ENCODE measurements at regions not wholly inside any gene's neighbourhood (a gene's known extent, or its start where the extent isn't known, plus 50 kb on each side); places are given as distances from the start of the nearest gene placed in this dataset.

DNA sequence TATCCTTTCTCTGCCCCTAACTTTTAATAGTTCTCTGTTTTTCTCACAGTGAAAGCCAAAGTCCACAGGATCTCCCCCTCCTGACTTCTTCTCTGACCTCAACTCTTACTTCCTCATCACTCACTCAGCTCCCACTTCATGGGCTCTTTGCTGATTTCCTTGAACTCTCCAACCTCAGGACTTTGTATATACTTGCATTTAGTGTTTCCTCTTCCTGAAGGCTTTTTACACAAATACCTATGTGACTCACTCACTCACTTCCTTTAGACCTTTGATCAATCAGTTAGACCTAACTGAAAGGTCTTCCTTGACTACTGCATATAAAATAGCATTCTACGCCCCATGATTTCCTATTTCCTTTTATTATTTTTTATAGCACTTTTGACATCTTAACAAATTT lies 233.1 kb upstream of the MEX3C start:
- H3K4me3 Mint-ChIP-seq: no peak overlapping the region
- Histone ChIP-seq H3K4me3 (ENCODE audit: low read length) (no peak overlapping the region), H3K9me3 (ENCODE audit: control insufficient read depth in 1 of 2, insufficient read depth in 1 of 2, low read length in 2 of 2) (no peaks in the 10 kb centered on the region), H3K4me1 (ENCODE audit: insufficient read depth, low read length) (no peaks in the 10 kb centered on the region), H3K27me3 (ENCODE audit: control insufficient read depth in 1 of 2, insufficient read depth in 2 of 2, low read length in 2 of 2) (peaks cover 0 to 2% of the 10 kb centered on the region in 2 experiments), H3K27ac (ENCODE audit: low read depth in 1 of 2, low read length in 2 of 2) (no peak overlapping the region), H3K36me3 (ENCODE audit: insufficient read depth, low read length) (no peaks in the 10 kb centered on the region)
- intact Hi-C loops (cut with DNase I, micrococcal nuclease): no loop called here
- H3K27ac Mint-ChIP-seq: no peak overlapping the region
- H3K36me3 Mint-ChIP-seq (ENCODE audit: low read depth): no peaks in the 10 kb centered on the region
- TF ChIP-seq, protein P1, sequence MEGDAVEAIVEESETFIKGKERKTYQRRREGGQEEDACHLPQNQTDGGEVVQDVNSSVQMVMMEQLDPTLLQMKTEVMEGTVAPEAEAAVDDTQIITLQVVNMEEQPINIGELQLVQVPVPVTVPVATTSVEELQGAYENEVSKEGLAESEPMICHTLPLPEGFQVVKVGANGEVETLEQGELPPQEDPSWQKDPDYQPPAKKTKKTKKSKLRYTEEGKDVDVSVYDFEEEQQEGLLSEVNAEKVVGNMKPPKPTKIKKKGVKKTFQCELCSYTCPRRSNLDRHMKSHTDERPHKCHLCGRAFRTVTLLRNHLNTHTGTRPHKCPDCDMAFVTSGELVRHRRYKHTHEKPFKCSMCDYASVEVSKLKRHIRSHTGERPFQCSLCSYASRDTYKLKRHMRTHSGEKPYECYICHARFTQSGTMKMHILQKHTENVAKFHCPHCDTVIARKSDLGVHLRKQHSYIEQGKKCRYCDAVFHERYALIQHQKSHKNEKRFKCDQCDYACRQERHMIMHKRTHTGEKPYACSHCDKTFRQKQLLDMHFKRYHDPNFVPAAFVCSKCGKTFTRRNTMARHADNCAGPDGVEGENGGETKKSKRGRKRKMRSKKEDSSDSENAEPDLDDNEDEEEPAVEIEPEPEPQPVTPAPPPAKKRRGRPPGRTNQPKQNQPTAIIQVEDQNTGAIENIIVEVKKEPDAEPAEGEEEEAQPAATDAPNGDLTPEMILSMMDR (IDR thresholded peaks at IDR 0.05): no peak
- POLR2A ChIA-PET: no interaction called here
- H3K27me3 Mint-ChIP-seq: peaks cover 14% of the 10 kb centered on the region
- no peak for DNase-seq
- H3K9me3 Mint-ChIP-seq: peaks cover 4% of the 10 kb centered on the region
- no peak for ATAC-seq (ENCODE audit: poor library complexity)
- no peaks in the 10 kb centered on the region for H3K4me1 Mint-ChIP-seq (ENCODE audit: low read depth)
- CTCF ChIA-PET: no interaction called here

DNA sequence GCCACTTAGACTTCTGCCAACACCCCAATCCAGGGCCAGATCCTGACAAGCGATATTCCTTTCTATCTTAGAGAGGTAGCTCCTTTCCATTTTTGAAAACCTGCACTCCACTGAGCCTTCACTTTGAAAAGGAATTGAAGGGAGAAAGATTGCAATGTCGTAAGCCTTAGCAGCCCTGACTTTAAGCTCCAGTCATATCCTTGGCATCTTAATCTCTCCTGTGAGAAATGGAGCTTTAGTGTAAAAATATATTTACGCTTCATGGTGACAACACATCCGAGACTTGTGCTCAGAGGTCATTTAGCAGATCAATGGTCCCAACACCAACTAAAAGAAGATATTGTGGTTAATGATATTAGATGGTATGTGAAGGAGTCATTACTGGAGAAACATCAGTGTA lies 235.8 kb upstream of the MEX3C start:
- Histone ChIP-seq H3K4me3 (ENCODE audit: low read length) (no peak overlapping the region), H3K4me1 (ENCODE audit: insufficient read depth, low read length) (no peaks in the 10 kb centered on the region), H3K36me3 (ENCODE audit: insufficient read depth, low read length) (no peaks in the 10 kb centered on the region), H3K27me3 (ENCODE audit: control insufficient read depth in 1 of 2, insufficient read depth in 2 of 2, low read length in 2 of 2) (peaks cover 9 to 10% of the 10 kb centered on the region in 2 experiments), H3K27ac (ENCODE audit: low read depth in 1 of 2, low read length in 2 of 2) (no peak overlapping the region), H3K9me3 (ENCODE audit: control insufficient read depth in 1 of 2, insufficient read depth in 1 of 2, low read length in 2 of 2) (no peaks in the 10 kb centered on the region)
- peaks cover 23% of the 10 kb centered on the region for H3K27me3 Mint-ChIP-seq
- POLR2A ChIA-PET: no interaction called here
- intact Hi-C loops (cut with DNase I, micrococcal nuclease): no loop called here
- ATAC-seq (ENCODE audit: poor library complexity): no peak
- TF ChIP-seq, protein P1 (IDR thresholded peaks at IDR 0.05): no peak
- H3K27ac Mint-ChIP-seq: no peak overlapping the region
- CTCF ChIA-PET: no interaction called here
- peaks cover 4% of the 10 kb centered on the region for H3K9me3 Mint-ChIP-seq
- DNase-seq: no peak
- no peak overlapping the region for H3K4me3 Mint-ChIP-seq
- no peaks in the 10 kb centered on the region for H3K36me3 Mint-ChIP-seq (ENCODE audit: low read depth)
- no peaks in the 10 kb centered on the region for H3K4me1 Mint-ChIP-seq (ENCODE audit: low read depth)

DNA sequence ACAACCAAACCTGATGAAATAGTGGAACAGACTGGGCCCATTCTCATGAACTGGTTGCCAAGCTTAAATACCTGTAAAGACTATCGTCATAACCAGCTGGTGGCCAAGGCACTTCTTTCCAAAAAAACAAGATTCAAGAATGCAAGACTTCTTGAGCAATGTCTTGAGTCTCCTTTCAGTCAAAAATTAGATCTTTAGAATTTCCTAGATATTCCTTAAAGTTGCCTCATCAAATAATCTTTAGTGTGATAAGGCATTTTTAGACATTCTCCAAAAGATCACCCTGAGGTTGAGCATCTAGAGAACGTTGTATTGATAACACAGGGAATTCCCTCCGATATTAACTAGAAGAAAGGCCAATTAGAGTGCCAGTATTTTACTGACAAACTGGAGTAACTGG lies 236.4 kb upstream of the MEX3C start:
- H3K9me3 ChIP-seq (ENCODE audit: control insufficient read depth in 1 of 2, insufficient read depth in 1 of 2, low read length in 2 of 2): no peaks in the 10 kb centered on the region
- Mint-ChIP-seq H3K36me3 (ENCODE audit: low read depth) (no peaks in the 10 kb centered on the region), H3K4me3 (no peak overlapping the region), H3K4me1 (ENCODE audit: low read depth) (no peaks in the 10 kb centered on the region), H3K9me3 (peaks cover 4% of the 10 kb centered on the region), H3K27me3 (peaks cover 27% of the 10 kb centered on the region), H3K27ac (no peak overlapping the region)
- H3K27me3 ChIP-seq (ENCODE audit: control insufficient read depth in 1 of 2, insufficient read depth in 2 of 2, low read length in 2 of 2): peaks cover 9% of the 10 kb centered on the region in 2 experiments
- CTCF ChIA-PET: no interaction called here
- H3K36me3 ChIP-seq (ENCODE audit: insufficient read depth, low read length): no peaks in the 10 kb centered on the region
- DNase-seq: no peak
- TF ChIP-seq, protein P1 (IDR thresholded peaks at IDR 0.05): no peak
- no peak for ATAC-seq (ENCODE audit: poor library complexity)
- POLR2A ChIA-PET: no interaction called here
- H3K4me3 ChIP-seq (ENCODE audit: low read length): no peak overlapping the region
- no peaks in the 10 kb centered on the region for H3K4me1 ChIP-seq (ENCODE audit: insufficient read depth, low read length)
- H3K27ac ChIP-seq (ENCODE audit: low read depth in 1 of 2, low read length in 2 of 2): no peak overlapping the region
- intact Hi-C loops (cut with DNase I, micrococcal nuclease): no loop called here

Data from CD4-positive, alpha-beta T cell (primary cell).